GM23248 (cell line): ENCODE measurements at regions not wholly inside any gene's neighbourhood (a gene's known extent, or its start where the extent isn't known, plus 50 kb on each side); places are given as distances from the start of the nearest gene placed in this dataset.
A peak's percentile ranks its signal among the peaks of the same experiment; 100 is the strongest.

Experiments used
- DNase-seq: peaks from one replicate; pipeline ENCODE4 v3.0.0-alpha.2; 2015
- H2AFZ ChIP-seq: fragments of 200-600 bp; sonication (generic); 2 replicates; pipeline ENCODE4 v1.6.1; 2016; ENCODE audit warnings: antibody characterized with exemption
- H3F3A ChIP-seq: fragments of 200-600 bp; sonication (generic); 2 replicates; pipeline ENCODE4 v1.6.1; 2016; ENCODE audit warnings: mild to moderate bottlenecking, antibody characterized with exemption, mixed run types; ENCODE audit not compliant: insufficient read depth
- H3K27ac ChIP-seq: fragments of 200-600 bp; sonication (generic); 2 replicates; pipeline ENCODE4 v1.5.1; 2016; ENCODE audit warnings: mild to moderate bottlenecking
- H3K27me3 ChIP-seq: fragments of 200-600 bp; sonication (generic); replicated peaks from 2 replicates; pipeline ENCODE4 v1.6.1; 2016; ENCODE audit warnings: mild to moderate bottlenecking; ENCODE audit not compliant: insufficient read depth
- H3K36me3 ChIP-seq: fragments of 200-600 bp; sonication (generic); 2 replicates; pipeline ENCODE4 v1.6.1; 2016; ENCODE audit warnings: low read depth, mild to moderate bottlenecking
- H3K4me1 ChIP-seq: fragments of 200-600 bp; sonication (generic); 2 replicates; pipeline ENCODE4 v1.6.1; 2016; ENCODE audit warnings: mild to moderate bottlenecking; ENCODE audit not compliant: insufficient read depth
- H3K4me2 ChIP-seq: fragments of 200-600 bp; sonication (generic); one replicate; pipeline ENCODE4 v1.6.1; 2016; ENCODE audit warnings: mild to moderate bottlenecking; ENCODE audit not compliant: unreplicated experiment
- H3K4me3 ChIP-seq: fragments of 200-600 bp; sonication (generic); 2 replicates; pipeline ENCODE4 v1.5.1; 2016; ENCODE audit warnings: mild to moderate bottlenecking
- H3K79me2 ChIP-seq: fragments of 200-600 bp; sonication (generic); 2 replicates; pipeline ENCODE4 v1.6.1; 2016; ENCODE audit warnings: mild to moderate bottlenecking; ENCODE audit not compliant: insufficient read depth
- H3K9ac ChIP-seq: fragments of 200-600 bp; sonication (generic); 2 replicates; pipeline ENCODE4 v1.6.1; 2016; ENCODE audit warnings: mild to moderate bottlenecking
- H3K9me2 ChIP-seq: fragments of 200-600 bp; sonication (generic); 2 replicates; pipeline ENCODE4 v1.6.1; 2016; ENCODE audit warnings: mixed run types, mild to moderate bottlenecking, moderate library complexity; ENCODE audit not compliant: insufficient read depth
- H3K9me3 ChIP-seq: fragments of 200-600 bp; sonication (generic); one replicate; pipeline ENCODE4 v1.6.1; 2017; ENCODE audit warnings: low read depth
- H4K20me1 ChIP-seq: fragments of 200-600 bp; sonication (generic); 2 replicates; pipeline ENCODE4 v1.6.0; 2016; ENCODE audit not compliant: insufficient read depth
- EZH2 ChIP-seq: fragments of 200-600 bp; sonication (generic); IDR thresholded peaks from 2 replicates; pipeline ENCODE4 v1.6.1; 2018; ENCODE audit warnings: antibody characterized with exemption, mild to moderate bottlenecking; ENCODE audit not compliant: insufficient read depth, poor library complexity, severe bottlenecking
- EZH2phosphoT487 ChIP-seq: fragments of 200-600 bp; sonication (generic); IDR thresholded peaks from 2 replicates; pipeline ENCODE4 v1.6.1; 2018; ENCODE audit warnings: antibody characterized with exemption, moderate library complexity, mild to moderate bottlenecking, low read depth; ENCODE audit not compliant: insufficient read depth
- WGBS, 2 experiments: methylation state at CpG; one replicate each; pipeline ENCODE4 v1.1.6; 2015 to 2017; ENCODE audit warnings: low lambda C conversion rate in 2 of 2, low coverage in 1 of 2; ENCODE audit errors: missing lambda C conversion rate in 2 of 2; 5-methylcytosine and 5-hydroxymethylcytosine counted together
- in situ Hi-C: fragments of 300-500 bp; cut with MboI; formaldehyde crosslinking; loops from 2 replicates; pipeline ENCODE4 v1.15.0; 2020

GRCh38 chr3:88810455-88810854 is 297.0 kb upstream of the EPHA3 start:
- Histone ChIP-seq H2AFZ (peak overlapping the region; percentile 23; the same call in 1 of the 2 replicates), H3K4me2 (no peak overlapping the region), H3K36me3 (no peaks in the 10 kb centered on the region), H3K27me3 (peaks cover 8% of the 10 kb centered on the region; the same call in 1 of the 2 replicates), H3K9ac (no peak overlapping the region), H3K9me2 (no peaks in the 10 kb centered on the region), H4K20me1 (no peaks in the 10 kb centered on the region), H3K4me3 (no peak overlapping the region), H3F3A (no peaks in the 10 kb centered on the region), H3K27ac (no peak overlapping the region), H3K79me2 (no peaks in the 10 kb centered on the region), H3K9me3 (no peaks in the 10 kb centered on the region), H3K4me1 (peaks cover 24% of the 10 kb centered on the region)
- WGBS, 2 experiments: 10 to 20% methylated on average over 4 of the region's 4 CpGs
- TF ChIP-seq EZH2 (no peak), EZH2phosphoT487 (no peak)
- in situ Hi-C loops: no loop called here
- DNase-seq: peak; percentile 41

GRCh38 chr3:88811096-88811495 is 296.3 kb upstream of the EPHA3 start:
- H3K4me1 ChIP-seq: peaks cover 24% of the 10 kb centered on the region
- H3K79me2 ChIP-seq: no peaks in the 10 kb centered on the region
- H3K4me2 ChIP-seq: no peak overlapping the region
- H2AFZ ChIP-seq: no peak overlapping the region
- WGBS, 2 experiments: 35 to 43% methylated on average over 3 of the region's 3 CpGs
- TF ChIP-seq EZH2: no peak
- TF ChIP-seq EZH2phosphoT487: no peak
- H3K27me3 ChIP-seq: peaks cover 8% of the 10 kb centered on the region; the same call in 1 of the 2 replicates
- no peaks in the 10 kb centered on the region for H3K36me3 ChIP-seq
- no peak for DNase-seq
- H3K27ac ChIP-seq: no peak overlapping the region
- H3K9ac ChIP-seq: no peak overlapping the region
- no peaks in the 10 kb centered on the region for H3F3A ChIP-seq
- no peak overlapping the region for H3K4me3 ChIP-seq
- H4K20me1 ChIP-seq: no peaks in the 10 kb centered on the region
- H3K9me3 ChIP-seq: no peaks in the 10 kb centered on the region
- H3K9me2 ChIP-seq: no peaks in the 10 kb centered on the region
- in situ Hi-C loops: no loop called here

DNA sequence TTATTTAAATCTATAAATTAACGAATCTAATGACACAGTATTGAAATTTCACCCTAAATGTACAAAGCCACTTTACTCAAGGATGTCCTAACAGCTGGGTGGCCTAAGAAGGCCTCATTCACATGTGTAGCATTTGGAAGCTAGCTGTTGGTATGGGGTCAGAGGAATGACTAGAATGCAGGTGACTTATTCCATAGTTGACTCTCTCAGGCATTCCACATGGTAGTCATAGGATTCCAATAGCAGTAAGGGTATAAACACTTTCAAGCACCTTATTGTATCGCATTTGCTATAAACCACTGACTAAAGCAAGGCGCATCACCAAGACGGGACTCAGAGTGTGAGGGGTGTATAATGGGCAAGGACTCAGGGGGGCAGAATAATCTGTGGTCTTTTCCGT is 294.8 kb upstream of the EPHA3 start:
- in situ Hi-C loops: no loop called here
- DNase-seq: no peak
- Histone ChIP-seq H3K79me2 (no peaks in the 10 kb centered on the region), H3K4me3 (no peak overlapping the region), H3K9me2 (no peaks in the 10 kb centered on the region), H2AFZ (no peak overlapping the region), H3F3A (no peaks in the 10 kb centered on the region), H3K4me2 (no peak overlapping the region), H3K36me3 (no peaks in the 10 kb centered on the region), H3K27me3 (peaks cover 8% of the 10 kb centered on the region; the same call in 1 of the 2 replicates), H3K9me3 (no peaks in the 10 kb centered on the region), H3K9ac (no peak overlapping the region), H3K4me1 (peaks cover 19% of the 10 kb centered on the region), H3K27ac (no peak overlapping the region), H4K20me1 (no peaks in the 10 kb centered on the region)
- TF ChIP-seq EZH2phosphoT487: no peak
- no peak for TF ChIP-seq EZH2
- 61 to 63% methylated on average over 5 of the region's 5 CpGs for WGBS, 2 experiments

- Histone ChIP-seq H3K4me3 (no peak overlapping the region), H3K9me3 (no peaks in the 10 kb centered on the region), H2AFZ (no peak overlapping the region), H3K4me1 (no peaks in the 10 kb centered on the region), H3K9ac (no peak overlapping the region), H3K27me3 (peaks cover 16% of the 10 kb centered on the region), H3K9me2 (no peaks in the 10 kb centered on the region), H3K4me2 (no peak overlapping the region), H3K36me3 (no peaks in the 10 kb centered on the region), H3K27ac (no peak overlapping the region), H3F3A (no peaks in the 10 kb centered on the region), H3K79me2 (no peaks in the 10 kb centered on the region), H4K20me1 (no peaks in the 10 kb centered on the region)
- TF ChIP-seq EZH2phosphoT487 (no peak), EZH2 (no peak)
- WGBS, 2 experiments: 41 to 47% methylated on average over 4 of the region's 4 CpGs
- in situ Hi-C loops: no loop called here
- no peak for DNase-seq
Measured at GRCh38 chr3:88816445-88816844, 291.0 kb upstream of the EPHA3 start.
